ENCODE measurements at regions not wholly inside any gene's neighbourhood (a gene's known extent, or its start where the extent isn't known, plus 50 kb on each side); places are given as distances from the start of the nearest gene placed in this dataset.

DNA sequence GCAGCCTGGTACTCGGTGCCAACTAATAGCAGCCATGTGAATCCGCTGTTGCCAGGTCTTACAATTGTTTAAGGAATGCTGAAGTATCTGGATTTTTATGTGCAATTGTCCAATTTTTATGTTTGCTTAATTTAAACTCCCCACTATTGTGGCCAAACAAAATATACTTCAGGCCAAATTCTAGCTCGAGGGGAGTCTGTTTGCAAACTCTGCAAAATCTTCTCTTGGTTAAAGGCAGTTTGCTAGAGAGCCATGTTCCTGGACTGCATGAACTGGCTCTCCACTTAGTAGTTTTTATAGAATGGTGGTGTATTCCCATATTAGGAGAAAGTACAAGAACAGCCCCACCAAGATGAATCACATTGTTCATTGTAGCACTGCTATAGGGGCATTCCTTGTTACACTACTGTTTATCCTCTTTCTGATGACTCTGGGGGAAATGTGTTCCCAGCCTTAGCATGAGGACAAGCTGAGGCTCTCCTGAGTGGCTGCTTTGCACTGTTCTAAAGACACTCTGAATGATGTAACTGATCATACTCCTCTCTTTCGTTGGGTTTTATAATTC lies 178.0 kb upstream of the GLI3 start:
- DNase-seq = no peak

DNA sequence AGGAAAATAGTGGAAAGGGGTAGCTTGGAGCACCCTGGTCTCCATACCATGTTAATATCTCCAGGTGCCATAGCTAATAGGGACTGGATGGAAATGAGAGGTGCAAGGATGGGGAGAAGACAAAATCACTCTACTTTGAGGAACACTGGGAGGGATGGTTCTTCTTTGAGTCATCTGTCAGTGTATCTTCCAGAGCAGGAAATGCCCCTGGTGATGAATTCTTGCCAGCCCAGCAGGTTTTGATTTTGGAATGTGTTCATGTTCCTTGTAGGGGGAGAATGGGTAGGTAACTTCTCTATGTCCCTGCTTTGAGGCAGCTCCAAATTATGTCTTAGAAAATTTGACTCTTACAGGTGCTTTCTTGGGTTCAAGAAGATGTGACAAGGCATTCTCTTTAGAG lies 177.0 kb upstream of the GLI3 start:
- no peak for DNase-seq

DNA sequence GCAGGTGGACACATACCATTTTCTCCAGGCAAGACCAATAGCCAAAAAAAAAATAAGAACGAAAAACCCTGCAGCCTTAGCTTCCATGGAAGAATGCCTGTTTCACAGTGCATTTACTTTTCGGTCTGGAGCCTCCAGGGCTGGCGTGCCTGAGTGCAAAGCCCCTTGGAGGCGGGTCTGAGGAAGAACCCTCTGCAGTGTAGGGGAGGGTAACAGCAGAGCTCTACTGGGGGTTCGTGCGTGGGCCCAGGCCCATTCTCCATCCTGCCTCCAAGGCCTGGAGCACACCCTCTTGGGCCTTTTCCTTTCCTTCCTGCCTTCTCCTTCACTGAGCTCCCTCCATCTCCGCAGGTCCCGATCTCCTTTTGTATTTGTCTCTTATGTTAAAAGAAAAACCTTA lies 172.3 kb upstream of the GLI3 start:
- DNase-seq = no peak

- no peak for DNase-seq
Observed at GRCh38 chr7:42407833-42408232, 170.8 kb upstream of the GLI3 start.

- DNase-seq = no peak
Observed at GRCh38 chr7:42407021-42407710, 170.2 kb upstream of the GLI3 start.

DNA sequence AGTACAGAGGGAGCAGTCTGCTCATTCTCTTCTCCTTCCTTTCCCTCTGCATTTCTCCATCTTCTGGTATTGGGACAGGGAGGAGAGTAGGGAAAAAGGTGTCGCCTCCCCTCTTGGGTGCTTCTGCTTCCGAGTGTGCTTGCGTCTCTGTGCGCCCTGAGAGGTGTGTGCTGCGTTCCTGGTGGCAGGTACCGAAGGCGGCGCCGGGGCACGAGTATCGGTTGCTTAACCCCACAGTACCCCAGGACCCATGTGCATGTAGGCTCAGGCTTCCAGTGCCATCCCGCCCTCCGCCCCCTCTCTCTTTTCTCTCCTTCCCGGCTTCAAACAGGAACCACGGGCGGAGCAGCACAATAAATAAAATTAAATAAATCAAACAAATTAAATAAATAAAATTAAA lies 169.3 kb upstream of the GLI3 start:
- no peak for DNase-seq

DNA sequence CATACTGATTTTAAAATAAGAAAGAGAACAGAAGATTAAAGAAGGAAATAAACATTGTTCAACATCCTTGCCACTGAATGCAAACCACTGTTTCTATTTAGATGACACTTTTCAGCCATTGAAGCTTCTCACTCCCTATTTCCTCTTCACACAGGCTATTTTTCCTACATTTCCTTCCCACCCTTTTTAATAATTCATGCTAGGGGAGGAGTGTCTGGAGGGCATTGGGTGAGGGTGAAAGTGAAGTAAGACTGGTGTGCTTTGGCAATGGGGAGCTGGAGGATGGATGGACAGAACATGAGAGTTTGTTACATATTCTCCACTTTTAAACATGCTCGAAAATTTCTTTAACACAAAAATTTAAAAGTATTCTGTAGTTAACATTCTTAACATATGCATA lies 168.8 kb upstream of the GLI3 start:
- no peak for DNase-seq

- DNase-seq = no peak
Observed at GRCh38 chr7:42403831-42404230, 166.8 kb upstream of the GLI3 start.

DNA sequence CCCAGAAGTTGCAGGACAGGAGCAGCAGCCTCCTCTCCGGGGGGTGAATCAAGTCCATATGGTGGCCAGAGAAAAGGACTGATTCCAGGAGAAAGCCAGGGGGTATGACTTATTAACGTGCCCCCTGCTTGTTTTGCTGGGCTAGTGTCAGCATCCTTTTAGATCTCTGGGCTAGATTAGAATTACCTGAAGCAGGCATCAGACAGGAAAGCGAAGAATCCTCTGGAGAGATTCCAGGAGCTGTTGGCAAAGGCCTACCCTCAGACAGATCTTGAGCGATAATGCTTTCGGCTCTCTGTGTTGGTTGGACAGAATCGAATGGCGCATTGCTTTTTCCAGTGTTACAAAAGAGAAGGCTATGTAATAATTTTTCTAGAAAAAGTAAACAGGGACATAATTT lies 164.0 kb upstream of the GLI3 start:
- no peak for DNase-seq

DNA sequence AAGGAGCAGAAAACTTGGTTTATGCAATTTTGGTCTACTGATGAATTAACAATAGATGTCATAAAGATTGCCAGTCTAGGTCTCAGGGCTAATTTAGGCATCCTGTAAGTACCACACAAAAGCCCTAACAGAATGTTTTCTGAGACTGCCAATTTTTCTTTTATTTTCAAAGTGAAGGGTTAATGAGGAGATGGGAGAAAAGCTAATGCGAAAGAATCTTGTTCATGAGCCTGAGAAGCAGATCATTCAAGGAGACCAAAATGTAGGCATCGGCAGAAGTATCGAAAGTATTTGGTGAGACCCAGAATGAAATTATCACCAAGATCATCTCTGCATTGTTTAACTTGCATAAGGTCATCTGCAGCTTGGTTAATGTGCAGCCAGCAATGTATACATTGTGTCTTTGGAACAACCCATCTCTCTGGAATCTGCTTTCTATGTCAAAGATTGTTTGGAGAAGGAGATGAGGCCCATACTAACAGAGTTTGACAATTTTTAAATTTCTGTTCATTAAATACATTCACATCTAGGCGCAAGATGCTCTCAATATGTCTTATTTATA lies 163.3 kb upstream of the GLI3 start:
- DNase-seq = no peak

GRCh38 chr7:42395607-42396006 lies 158.6 kb upstream of the GLI3 start:
- DNase-seq = no peak

GRCh38 chr7:42392826-42393225 lies 155.8 kb upstream of the GLI3 start:
- no peak for DNase-seq

GRCh38 chr7:42389697-42390096 lies 152.7 kb upstream of the GLI3 start:
- DNase-seq = no peak

GRCh38 chr7:42385912-42386311 lies 148.9 kb upstream of the GLI3 start:
- DNase-seq = no peak

- no peak for DNase-seq
Observed at GRCh38 chr7:42381161-42381560, 144.2 kb upstream of the GLI3 start.

- no peak for DNase-seq
Observed at GRCh38 chr7:42380401-42380800, 143.4 kb upstream of the GLI3 start.

DNA sequence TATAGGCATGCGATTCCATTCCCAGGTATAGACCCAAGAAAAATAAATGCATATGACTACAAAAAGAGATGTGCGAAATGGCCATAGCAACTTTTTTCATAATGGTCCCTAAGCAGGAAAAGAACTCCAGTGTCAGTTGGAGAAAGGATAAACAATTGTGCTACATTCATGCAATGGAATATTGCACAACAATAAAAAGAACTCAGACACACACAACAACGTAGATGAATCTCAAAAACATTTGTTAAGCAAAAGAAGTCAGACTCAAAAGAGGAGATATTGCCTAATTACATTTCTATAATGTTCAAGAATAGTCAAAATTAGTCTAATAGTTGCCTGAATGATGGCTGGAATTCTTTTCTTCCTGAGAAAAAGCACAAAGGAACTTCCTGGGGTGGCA lies 141.1 kb upstream of the GLI3 start:
- no peak for DNase-seq

GRCh38 chr7:42373285-42373684 lies 136.3 kb upstream of the GLI3 start:
- no peak for DNase-seq

GRCh38 chr7:42372479-42372878 lies 135.5 kb upstream of the GLI3 start:
- DNase-seq = no peak

GRCh38 chr7:42359946-42360345 lies 122.9 kb upstream of the GLI3 start:
- no peak for DNase-seq

DNA sequence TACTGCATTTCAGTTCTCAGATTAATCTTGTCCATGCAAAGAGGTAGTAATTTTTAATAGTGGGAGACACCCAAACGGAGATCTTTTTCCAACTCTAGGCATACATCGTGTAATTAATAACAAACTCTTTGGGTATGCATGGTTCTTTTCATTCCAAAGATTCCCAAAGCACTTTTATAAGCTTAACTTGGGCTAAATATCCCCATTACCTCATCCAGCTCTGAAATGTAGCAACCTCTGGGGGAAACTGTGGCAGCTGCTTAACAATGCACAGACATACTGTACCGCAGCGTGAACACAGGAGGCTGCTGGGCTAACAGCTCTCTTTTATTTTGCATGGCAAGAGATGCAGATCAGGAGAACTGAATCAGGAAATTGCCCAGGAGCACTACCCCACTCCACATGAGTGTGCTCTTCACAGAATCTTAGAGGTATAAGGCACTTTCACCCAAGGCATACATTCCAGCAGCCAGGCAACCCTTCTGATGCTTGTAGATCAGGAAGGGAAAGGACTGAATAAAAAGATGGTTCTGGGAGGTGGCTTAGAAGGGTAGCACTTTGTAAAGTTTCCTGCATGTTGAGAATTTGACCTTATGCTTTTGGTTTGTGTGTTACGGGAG lies 114.4 kb upstream of the GLI3 start:
- DNase-seq = no peak

GRCh38 chr7:42350801-42351200 lies 113.8 kb upstream of the GLI3 start:
- no peak for DNase-seq

DNA sequence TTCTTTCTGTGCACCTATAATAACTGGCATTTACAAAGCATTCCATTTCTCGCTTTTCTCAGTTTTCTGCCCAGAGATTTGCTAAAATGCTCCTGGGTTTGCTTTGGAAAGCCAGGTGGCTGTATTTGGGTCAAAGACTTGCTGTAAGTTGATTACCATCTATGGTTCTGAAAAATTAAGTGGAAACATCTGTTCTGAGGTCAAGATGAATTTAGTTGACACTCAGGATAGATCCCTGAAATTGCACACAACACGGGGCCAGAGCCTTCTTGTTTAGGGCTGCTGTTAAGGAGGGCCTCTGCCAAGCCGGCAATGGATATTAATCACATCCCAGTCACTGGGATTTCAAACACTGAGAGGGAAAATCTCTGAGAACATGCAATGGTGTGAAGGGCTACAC lies 111.6 kb upstream of the GLI3 start:
- DNase-seq = no peak

DNA sequence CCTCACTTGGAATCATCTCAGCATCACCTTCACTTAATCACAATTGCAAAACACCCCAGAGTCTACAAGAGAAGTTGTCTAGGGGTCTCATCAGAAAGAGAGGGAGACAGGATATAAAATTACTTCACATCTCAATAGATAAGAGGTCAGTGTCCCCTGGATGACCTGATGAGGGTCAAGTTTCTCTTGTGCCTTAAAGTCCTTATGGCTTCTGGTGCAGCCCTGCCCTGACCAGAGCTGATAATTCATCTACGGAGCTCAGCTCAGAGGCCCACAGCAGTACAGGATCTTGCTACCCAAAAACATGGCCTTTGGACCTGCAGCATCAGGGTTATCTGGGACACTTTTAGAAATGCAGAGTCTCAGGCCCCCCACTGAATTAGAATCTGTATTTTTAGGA lies 111.1 kb upstream of the GLI3 start:
- DNase-seq = no peak

GRCh38 chr7:42347616-42348015 lies 110.6 kb upstream of the GLI3 start:
- no peak for DNase-seq
